Endodermal cell (in vitro differentiated cells): ENCODE measurements at regions not wholly inside any gene's neighbourhood (a gene's known extent, or its start where the extent isn't known, plus 50 kb on each side); places are given as distances from the start of the nearest gene placed in this dataset.

Experiments
- DNase-seq: peaks from one replicate; pipeline ENCODE4 v3.0.0-alpha.2; 2017
- H3K27ac ChIP-seq: 2 replicates; pipeline ENCODE4 v1.5.1; 2013; ENCODE audit warnings: mild to moderate bottlenecking, low read depth, low read length, moderate library complexity
- H3K27me3 ChIP-seq: 2 replicates; pipeline ENCODE4 v1.6.1; 2013; ENCODE audit warnings: mild to moderate bottlenecking, low read length, moderate library complexity; ENCODE audit not compliant: insufficient read depth, control insufficient read depth, poor library complexity, severe bottlenecking
- H3K36me3 ChIP-seq: 2 replicates; pipeline ENCODE4 v1.7.0; 2013; ENCODE audit warnings: mild to moderate bottlenecking, low read length, moderate library complexity; ENCODE audit not compliant: control insufficient read depth, insufficient read depth
- H3K4me1 ChIP-seq: one replicate; pipeline ENCODE4 v1.7.0; 2013; ENCODE audit warnings: low read length; ENCODE audit not compliant: control insufficient read depth, insufficient read depth
- H3K4me3 ChIP-seq: 2 replicates; pipeline ENCODE4 v1.5.1; 2013; ENCODE audit warnings: mild to moderate bottlenecking, low read length, moderate library complexity
- H3K9ac ChIP-seq: 2 replicates; pipeline ENCODE4 v1.6.1; 2013; ENCODE audit warnings: mild to moderate bottlenecking, low read length, moderate library complexity; ENCODE audit not compliant: poor library complexity, severe bottlenecking; ENCODE audit errors: extremely low read depth
- H3K9me3 ChIP-seq: 2 replicates; pipeline ENCODE4 v1.6.1; 2013; ENCODE audit warnings: mild to moderate bottlenecking, low read length, moderate library complexity; ENCODE audit not compliant: control insufficient read depth
- H3K27ac Mint-ChIP-seq: 2 replicates; pipeline ENCODE4 v1.8.0; 2020; ENCODE audit warnings: mixed read lengths
- H3K27me3 Mint-ChIP-seq: 2 replicates; pipeline ENCODE4 v1.8.0; 2021; ENCODE audit warnings: mild to moderate bottlenecking, mixed read lengths; ENCODE audit not compliant: insufficient read depth
- H3K36me3 Mint-ChIP-seq: 2 replicates; pipeline ENCODE4 v1.8.0; 2020; ENCODE audit warnings: low read depth, mixed read lengths
- H3K4me1 Mint-ChIP-seq: 2 replicates; pipeline ENCODE4 v1.8.0; 2020; ENCODE audit warnings: mixed read lengths
- H3K4me3 Mint-ChIP-seq: 2 replicates; pipeline ENCODE4 v1.8.0; 2020; ENCODE audit warnings: mild to moderate bottlenecking, moderate library complexity, mixed read lengths
- H3K9me3 Mint-ChIP-seq: 2 replicates; pipeline ENCODE4 v1.8.0; 2020; ENCODE audit warnings: mild to moderate bottlenecking, mixed read lengths
- CTCF ChIP-seq: fragments of 200-600 bp; sonication (generic); conservative IDR thresholded peaks from 2 replicates; pipeline ENCODE4 v1.5.0; 2021; ENCODE audit warnings: antibody characterized with exemption, mild to moderate bottlenecking
- WGBS, 2 experiments: methylation state at CpG; one replicate each; pipeline versions ENCODE4 v1.1.5 to v1.1.7; 2013; ENCODE audit warnings: missing lambda C conversion rate in 2 of 2, mixed read lengths in 1 of 2; ENCODE audit not compliant: insufficient coverage in 1 of 2, insufficient read length in 1 of 2; 5-methylcytosine and 5-hydroxymethylcytosine counted together

GRCh38 chr4:123577225-123577906 lies 180.8 kb downstream of the SPRY1 start:
- no peak for TF ChIP-seq CTCF
- WGBS, 2 experiments: 91 to 97% methylated on average over 5 of the region's 5 CpGs
- Mint-ChIP-seq H3K4me3 (no peak overlapping the region), H3K9me3 (peaks cover 16% of the 10 kb centered on the region), H3K36me3 (peaks cover 2% of the 10 kb centered on the region), H3K27ac (no peak overlapping the region), H3K27me3 (peaks cover 25% of the 10 kb centered on the region), H3K4me1 (no peaks in the 10 kb centered on the region)
- Histone ChIP-seq H3K4me1 (no peaks in the 10 kb centered on the region), H3K27ac (no peak overlapping the region), H3K27me3 (no peaks in the 10 kb centered on the region), H3K9ac (no peak overlapping the region), H3K36me3 (no peaks in the 10 kb centered on the region), H3K4me3 (no peak overlapping the region), H3K9me3 (peaks cover 18% of the 10 kb centered on the region)
- no peak for DNase-seq

- 91 to 100% methylated on average over 1 to 3 of the region's 3 CpGs for WGBS, 2 experiments
- H3K36me3 ChIP-seq: no peaks in the 10 kb centered on the region
- H3K9me3 ChIP-seq: peaks cover 18% of the 10 kb centered on the region
- H3K9ac ChIP-seq: no peak overlapping the region
- TF ChIP-seq CTCF: no peak
- H3K27me3 ChIP-seq: no peaks in the 10 kb centered on the region
- H3K4me1 ChIP-seq: no peaks in the 10 kb centered on the region
- H3K27me3 Mint-ChIP-seq: peaks cover 25% of the 10 kb centered on the region
- no peak overlapping the region for H3K4me3 Mint-ChIP-seq
- no peaks in the 10 kb centered on the region for H3K4me1 Mint-ChIP-seq
- DNase-seq: no peak
- H3K27ac Mint-ChIP-seq: no peak overlapping the region
- no peak overlapping the region for H3K27ac ChIP-seq
- peaks cover 2% of the 10 kb centered on the region for H3K36me3 Mint-ChIP-seq
- H3K4me3 ChIP-seq: no peak overlapping the region
- peaks cover 16% of the 10 kb centered on the region for H3K9me3 Mint-ChIP-seq
These were observed 181.9 kb downstream of the SPRY1 start for GRCh38 chr4:123578276-123579029.

DNA sequence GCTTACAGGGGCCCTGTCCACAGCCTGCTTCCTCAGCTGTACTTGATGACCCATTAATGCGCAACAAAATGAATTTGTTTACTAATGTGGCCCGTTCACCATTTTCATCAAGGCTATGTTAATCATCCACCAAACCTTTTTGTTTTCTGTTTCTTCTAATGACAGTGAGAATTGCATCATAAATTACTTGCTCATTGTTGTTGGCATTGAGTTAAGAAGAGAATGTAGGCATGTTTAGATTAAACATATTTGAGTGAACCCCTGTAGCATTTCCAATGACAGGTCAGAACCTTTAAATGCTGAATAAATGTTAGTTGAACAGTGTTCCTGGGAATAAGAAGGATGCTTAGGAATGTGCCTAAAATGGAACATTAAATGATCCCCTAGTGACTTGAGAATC lies 183.4 kb downstream of the SPRY1 start:
- Mint-ChIP-seq H3K36me3 (peaks cover 2% of the 10 kb centered on the region), H3K27me3 (peaks cover 19% of the 10 kb centered on the region), H3K4me3 (no peak overlapping the region), H3K27ac (no peak overlapping the region), H3K9me3 (peaks cover 16% of the 10 kb centered on the region), H3K4me1 (peaks cover 4% of the 10 kb centered on the region)
- H3K4me1 ChIP-seq: no peaks in the 10 kb centered on the region
- no peaks in the 10 kb centered on the region for H3K27me3 ChIP-seq
- H3K27ac ChIP-seq: no peak overlapping the region
- H3K4me3 ChIP-seq: no peak overlapping the region
- H3K9me3 ChIP-seq: peaks cover 18% of the 10 kb centered on the region
- DNase-seq: no peak
- no peaks in the 10 kb centered on the region for H3K36me3 ChIP-seq
- H3K9ac ChIP-seq: no peak overlapping the region
- 96 to 100% methylated on average over 1 to 2 of the region's 2 CpGs for WGBS, 2 experiments
- TF ChIP-seq CTCF: no peak
